ENCODE measurements at regions not wholly inside any gene's neighbourhood (a gene's known extent, or its start where the extent isn't known, plus 50 kb on each side); places are given as distances from the start of the nearest gene placed in this dataset.

DNA sequence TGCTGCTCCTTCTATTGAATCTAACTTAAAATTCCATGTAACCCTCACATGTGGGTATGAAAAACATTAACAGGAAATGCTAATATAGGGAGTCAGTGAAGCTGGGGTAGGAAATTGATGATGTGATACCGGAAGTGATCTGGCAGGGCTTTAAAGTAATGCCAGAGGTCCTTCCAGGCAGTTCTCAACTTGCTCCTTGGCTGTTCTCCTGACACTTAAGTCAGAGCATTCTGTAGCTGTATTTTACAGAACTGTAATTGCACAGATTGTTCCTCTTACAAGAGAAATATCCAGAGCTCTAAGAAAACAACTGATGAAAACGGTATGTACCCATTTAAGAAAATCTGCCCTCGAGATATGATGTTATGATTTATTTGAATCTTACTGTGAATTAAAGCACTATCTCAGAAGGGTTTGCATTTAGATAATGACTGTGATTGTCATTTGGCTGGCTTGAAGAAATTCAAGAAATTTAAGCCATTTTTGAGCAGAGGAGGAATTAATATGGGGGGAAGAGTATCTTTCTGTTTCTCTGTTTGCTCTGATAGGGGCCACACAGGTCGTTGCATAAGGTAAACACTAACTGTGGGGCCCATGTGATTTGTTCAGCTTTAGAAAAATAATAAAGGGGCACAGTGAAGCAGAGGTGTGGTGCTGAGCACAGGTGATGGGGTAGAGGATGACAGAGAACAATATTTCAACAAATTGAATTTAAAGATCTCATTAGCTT lies 88.4 kb downstream of the BBS10 start:
- no peak for DNase-seq
- Histone ChIP-seq H3K27ac (ENCODE audit: insufficient read depth, low read length, poor library complexity, severe bottlenecking) (no peak overlapping the region), H3K4me3 (ENCODE audit: insufficient read depth, low read depth, low read length, poor library complexity, severe bottlenecking) (no peak overlapping the region), H3K36me3 (ENCODE audit: control insufficient read depth, insufficient read depth, low read length) (no peaks in the 10 kb centered on the region), H3K27me3 (replicated peaks; ENCODE audit: control insufficient read depth, insufficient read depth, low read length, poor library complexity, severe bottlenecking) (no peaks in the 10 kb centered on the region), H3K9me3 (ENCODE audit: control insufficient read depth, low read length) (no peaks in the 10 kb centered on the region), H3K4me1 (ENCODE audit: control insufficient read depth, insufficient read depth, low read length, poor library complexity, severe bottlenecking) (no peaks in the 10 kb centered on the region)

DNA sequence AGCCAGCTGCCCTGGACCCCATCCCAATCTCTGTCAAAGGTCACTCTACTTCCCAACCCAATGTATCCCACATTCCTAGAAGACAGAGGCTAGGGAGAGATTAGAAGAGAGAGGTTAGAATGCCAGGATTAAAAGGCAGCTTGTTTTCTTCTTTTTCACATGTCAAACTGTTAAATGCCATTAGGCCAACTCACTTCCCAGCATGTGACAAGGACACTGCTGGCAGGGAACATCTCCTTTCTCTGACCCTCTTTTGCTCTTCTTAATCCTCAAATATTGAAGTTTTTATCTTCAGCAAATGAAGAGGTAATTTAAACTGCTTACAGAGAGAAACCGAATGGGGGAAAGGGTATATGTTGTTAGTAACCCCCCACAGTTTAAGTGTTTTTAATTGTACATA lies 89.1 kb downstream of the BBS10 start:
- Histone ChIP-seq H3K9me3 (ENCODE audit: control insufficient read depth, low read length) (no peaks in the 10 kb centered on the region), H3K27ac (ENCODE audit: insufficient read depth, low read length, poor library complexity, severe bottlenecking) (no peak overlapping the region), H3K36me3 (ENCODE audit: control insufficient read depth, insufficient read depth, low read length) (no peaks in the 10 kb centered on the region), H3K27me3 (replicated peaks; ENCODE audit: control insufficient read depth, insufficient read depth, low read length, poor library complexity, severe bottlenecking) (no peaks in the 10 kb centered on the region), H3K4me1 (ENCODE audit: control insufficient read depth, insufficient read depth, low read length, poor library complexity, severe bottlenecking) (no peaks in the 10 kb centered on the region), H3K4me3 (ENCODE audit: insufficient read depth, low read depth, low read length, poor library complexity, severe bottlenecking) (no peak overlapping the region)
- no peak for DNase-seq

DNA sequence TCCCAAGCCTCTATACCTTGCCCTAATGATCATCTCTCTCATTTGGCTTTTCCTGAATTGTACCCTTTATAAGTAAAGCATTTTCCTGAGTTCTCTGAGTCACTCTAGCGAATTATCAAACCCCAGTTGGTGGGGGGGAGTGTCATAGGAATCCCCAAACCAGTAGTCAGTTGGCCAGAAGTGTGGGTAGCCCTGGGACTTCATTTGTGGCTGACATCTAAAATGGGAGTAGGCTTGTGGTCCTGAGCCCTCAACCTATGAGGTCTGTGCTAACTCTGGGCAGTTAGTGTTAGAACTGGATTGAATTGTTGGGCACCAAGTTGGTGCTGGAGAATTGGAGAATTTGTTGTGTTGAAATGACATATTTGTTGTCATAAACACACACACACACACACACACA lies 91.3 kb downstream of the BBS10 start:
- H3K27me3 ChIP-seq (replicated peaks; ENCODE audit: control insufficient read depth, insufficient read depth, low read length, poor library complexity, severe bottlenecking), result no peaks in the 10 kb centered on the region
- no peaks in the 10 kb centered on the region for H3K4me1 ChIP-seq (ENCODE audit: control insufficient read depth, insufficient read depth, low read length, poor library complexity, severe bottlenecking)
- H3K27ac ChIP-seq (ENCODE audit: insufficient read depth, low read length, poor library complexity, severe bottlenecking), result no peak overlapping the region
- no peaks in the 10 kb centered on the region for H3K36me3 ChIP-seq (ENCODE audit: control insufficient read depth, insufficient read depth, low read length)
- H3K4me3 ChIP-seq (ENCODE audit: insufficient read depth, low read depth, low read length, poor library complexity, severe bottlenecking), result no peak overlapping the region
- DNase-seq, result no peak
- H3K9me3 ChIP-seq (ENCODE audit: control insufficient read depth, low read length), result no peaks in the 10 kb centered on the region

DNA sequence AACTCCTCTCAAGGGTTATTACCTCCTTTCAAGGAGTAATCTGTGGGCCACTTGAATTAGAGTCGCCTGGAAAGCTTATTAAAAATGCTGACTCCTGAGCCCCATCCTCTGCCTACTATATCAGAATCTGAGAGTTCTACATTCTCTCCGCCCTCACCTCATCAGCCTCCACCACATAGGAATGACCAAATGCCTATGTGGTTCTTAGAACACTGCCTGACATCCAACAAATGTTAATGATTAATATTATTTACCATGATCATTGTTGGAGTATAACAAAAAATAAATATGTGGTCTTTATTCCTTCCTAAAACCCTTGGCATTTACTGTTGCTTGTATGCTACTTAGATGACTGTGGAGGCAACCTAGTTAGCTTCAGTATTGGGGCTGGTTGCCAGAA lies 91.9 kb downstream of the BBS10 start:
- H3K27ac ChIP-seq (ENCODE audit: insufficient read depth, low read length, poor library complexity, severe bottlenecking), result no peak overlapping the region
- H3K27me3 ChIP-seq (replicated peaks; ENCODE audit: control insufficient read depth, insufficient read depth, low read length, poor library complexity, severe bottlenecking), result no peaks in the 10 kb centered on the region
- H3K9me3 ChIP-seq (ENCODE audit: control insufficient read depth, low read length), result no peaks in the 10 kb centered on the region
- no peaks in the 10 kb centered on the region for H3K4me1 ChIP-seq (ENCODE audit: control insufficient read depth, insufficient read depth, low read length, poor library complexity, severe bottlenecking)
- DNase-seq, result no peak
- no peak overlapping the region for H3K4me3 ChIP-seq (ENCODE audit: insufficient read depth, low read depth, low read length, poor library complexity, severe bottlenecking)
- H3K36me3 ChIP-seq (ENCODE audit: control insufficient read depth, insufficient read depth, low read length), result no peaks in the 10 kb centered on the region

DNA sequence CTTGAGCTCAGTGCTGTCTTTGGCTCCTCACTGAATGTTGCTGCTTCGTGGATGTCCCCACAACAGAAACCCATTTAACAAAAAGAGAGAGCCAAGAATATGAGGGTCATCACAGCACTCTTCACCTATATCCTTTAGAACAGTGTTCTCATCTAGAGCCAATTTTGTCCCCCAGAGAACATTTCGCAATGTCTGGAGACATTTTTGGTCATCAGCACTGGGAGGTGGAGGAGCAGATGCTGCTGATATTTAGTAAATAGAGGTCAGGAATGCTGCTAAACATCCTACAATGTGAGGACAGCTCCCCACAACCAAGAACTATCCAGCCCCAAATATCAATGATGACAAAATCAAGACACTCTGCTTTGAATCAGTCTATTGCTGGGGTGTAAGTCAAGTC lies 92.5 kb downstream of the BBS10 start:
- Histone ChIP-seq H3K27me3 (replicated peaks; ENCODE audit: control insufficient read depth, insufficient read depth, low read length, poor library complexity, severe bottlenecking) (no peaks in the 10 kb centered on the region), H3K27ac (ENCODE audit: insufficient read depth, low read length, poor library complexity, severe bottlenecking) (no peak overlapping the region)
- no peak for DNase-seq

DNA sequence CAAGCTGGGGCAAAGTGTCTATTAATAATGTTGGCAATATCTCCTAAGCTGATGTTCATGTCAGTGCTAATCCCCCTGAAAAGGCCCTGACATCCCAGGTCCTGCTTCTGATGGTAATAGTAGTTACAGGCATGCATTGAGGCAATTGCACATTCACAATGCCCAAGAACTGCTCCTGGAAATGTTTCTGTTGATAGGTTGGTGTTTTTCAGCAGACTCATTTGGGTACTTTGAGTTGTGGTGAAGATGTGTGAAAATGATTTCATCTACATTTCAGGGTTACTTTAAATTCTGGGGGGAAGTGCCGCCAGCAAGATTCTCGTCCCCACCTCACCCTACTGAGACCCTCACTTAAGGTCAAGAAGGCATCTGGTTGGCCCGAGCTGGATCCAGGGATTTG lies 92.9 kb downstream of the BBS10 start:
- Histone ChIP-seq H3K4me3 (ENCODE audit: insufficient read depth, low read depth, low read length, poor library complexity, severe bottlenecking) (no peak overlapping the region), H3K9me3 (ENCODE audit: control insufficient read depth, low read length) (no peaks in the 10 kb centered on the region)
- no peak for DNase-seq

More for the DNA sequence above, 92.5 kb downstream of the BBS10 start:
- Histone ChIP-seq H3K9me3 (ENCODE audit: control insufficient read depth, low read length) (no peaks in the 10 kb centered on the region), H3K4me3 (ENCODE audit: insufficient read depth, low read depth, low read length, poor library complexity, severe bottlenecking) (no peak overlapping the region), H3K36me3 (ENCODE audit: control insufficient read depth, insufficient read depth, low read length) (no peaks in the 10 kb centered on the region), H3K4me1 (ENCODE audit: control insufficient read depth, insufficient read depth, low read length, poor library complexity, severe bottlenecking) (no peaks in the 10 kb centered on the region)

DNA sequence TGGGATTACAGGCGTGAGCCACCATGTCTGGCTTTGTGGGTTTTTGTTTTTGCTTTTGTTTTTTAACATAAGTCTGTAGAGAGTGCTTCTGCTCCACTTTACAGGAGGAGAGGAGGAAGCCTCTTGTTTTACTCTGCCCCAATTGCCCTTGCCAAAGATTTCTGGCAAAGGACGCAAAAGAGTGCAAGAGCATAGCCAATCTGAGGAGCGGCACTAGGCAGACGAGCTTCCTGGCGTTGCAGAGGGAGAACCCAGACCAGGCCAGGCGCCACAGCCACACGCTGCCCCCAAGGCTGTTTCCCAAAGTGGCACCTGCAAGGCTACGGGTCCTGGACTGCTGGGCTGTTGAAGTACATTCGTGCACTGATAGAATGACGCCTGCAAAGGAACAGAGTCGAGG lies 96.2 kb downstream of the BBS10 start:
- no peaks in the 10 kb centered on the region for H3K9me3 ChIP-seq (ENCODE audit: control insufficient read depth, low read length)
- H3K4me3 ChIP-seq (ENCODE audit: insufficient read depth, low read depth, low read length, poor library complexity, severe bottlenecking), result no peak overlapping the region
- no peaks in the 10 kb centered on the region for H3K27me3 ChIP-seq (replicated peaks; ENCODE audit: control insufficient read depth, insufficient read depth, low read length, poor library complexity, severe bottlenecking)
- no peak overlapping the region for H3K27ac ChIP-seq (ENCODE audit: insufficient read depth, low read length, poor library complexity, severe bottlenecking)
- no peak for DNase-seq
- H3K4me1 ChIP-seq (ENCODE audit: control insufficient read depth, insufficient read depth, low read length, poor library complexity, severe bottlenecking), result no peaks in the 10 kb centered on the region
- H3K36me3 ChIP-seq (ENCODE audit: control insufficient read depth, insufficient read depth, low read length), result no peaks in the 10 kb centered on the region

More for the DNA sequence above, 92.9 kb downstream of the BBS10 start:
- Histone ChIP-seq H3K27ac (ENCODE audit: insufficient read depth, low read length, poor library complexity, severe bottlenecking) (no peak overlapping the region), H3K27me3 (replicated peaks; ENCODE audit: control insufficient read depth, insufficient read depth, low read length, poor library complexity, severe bottlenecking) (no peaks in the 10 kb centered on the region), H3K4me1 (ENCODE audit: control insufficient read depth, insufficient read depth, low read length, poor library complexity, severe bottlenecking) (no peaks in the 10 kb centered on the region), H3K36me3 (ENCODE audit: control insufficient read depth, insufficient read depth, low read length) (no peaks in the 10 kb centered on the region)

DNA sequence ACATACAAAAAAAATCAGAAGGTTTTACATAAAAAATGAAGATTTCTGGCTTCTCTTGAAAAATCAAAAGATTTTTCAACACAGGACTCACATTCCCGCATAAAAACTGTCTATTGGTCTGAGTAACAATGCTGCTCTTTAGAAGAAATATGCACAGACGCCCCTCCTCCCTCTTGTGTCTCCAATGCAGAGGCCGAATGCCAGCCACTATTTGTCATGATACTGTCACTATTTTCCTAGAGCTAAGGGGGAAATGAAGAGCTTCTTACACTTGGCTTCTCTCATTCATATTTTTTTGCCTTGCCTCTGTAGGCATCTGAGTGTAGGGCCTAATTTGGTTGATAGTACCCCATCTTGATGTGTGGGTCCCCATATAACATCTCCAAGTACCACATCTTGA lies 98.0 kb downstream of the BBS10 start:
- Histone ChIP-seq H3K27ac (ENCODE audit: insufficient read depth, low read length, poor library complexity, severe bottlenecking) (no peak overlapping the region), H3K36me3 (ENCODE audit: control insufficient read depth, insufficient read depth, low read length) (no peaks in the 10 kb centered on the region), H3K27me3 (replicated peaks; ENCODE audit: control insufficient read depth, insufficient read depth, low read length, poor library complexity, severe bottlenecking) (no peaks in the 10 kb centered on the region), H3K9me3 (ENCODE audit: control insufficient read depth, low read length) (no peaks in the 10 kb centered on the region), H3K4me3 (ENCODE audit: insufficient read depth, low read depth, low read length, poor library complexity, severe bottlenecking) (no peak overlapping the region), H3K4me1 (ENCODE audit: control insufficient read depth, insufficient read depth, low read length, poor library complexity, severe bottlenecking) (no peaks in the 10 kb centered on the region)
- DNase-seq, result no peak

DNA sequence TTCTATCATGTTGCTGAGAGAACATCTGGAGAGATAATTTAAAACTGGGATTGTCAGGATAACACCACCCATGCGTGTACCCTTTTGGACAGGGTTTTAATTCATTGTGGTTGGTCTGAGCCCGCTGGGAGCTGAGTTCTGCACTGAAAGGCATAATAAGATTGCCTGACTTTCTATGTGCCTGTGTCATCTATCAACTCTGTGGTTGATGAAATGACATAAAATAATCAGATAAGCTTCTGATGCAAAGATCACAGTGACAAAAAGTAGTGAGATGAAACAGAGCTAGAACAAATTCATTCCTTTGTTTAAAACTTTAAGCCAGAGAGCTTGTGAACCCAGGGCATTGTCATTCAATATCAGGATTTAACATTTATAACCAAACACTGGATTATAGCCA lies 98.7 kb downstream of the BBS10 start:
- Histone ChIP-seq H3K36me3 (ENCODE audit: control insufficient read depth, insufficient read depth, low read length) (no peaks in the 10 kb centered on the region), H3K27ac (ENCODE audit: insufficient read depth, low read length, poor library complexity, severe bottlenecking) (no peak overlapping the region), H3K4me3 (ENCODE audit: insufficient read depth, low read depth, low read length, poor library complexity, severe bottlenecking) (no peak overlapping the region), H3K4me1 (ENCODE audit: control insufficient read depth, insufficient read depth, low read length, poor library complexity, severe bottlenecking) (no peaks in the 10 kb centered on the region), H3K27me3 (replicated peaks; ENCODE audit: control insufficient read depth, insufficient read depth, low read length, poor library complexity, severe bottlenecking) (no peaks in the 10 kb centered on the region), H3K9me3 (ENCODE audit: control insufficient read depth, low read length) (no peaks in the 10 kb centered on the region)
- DNase-seq, result no peak

DNA sequence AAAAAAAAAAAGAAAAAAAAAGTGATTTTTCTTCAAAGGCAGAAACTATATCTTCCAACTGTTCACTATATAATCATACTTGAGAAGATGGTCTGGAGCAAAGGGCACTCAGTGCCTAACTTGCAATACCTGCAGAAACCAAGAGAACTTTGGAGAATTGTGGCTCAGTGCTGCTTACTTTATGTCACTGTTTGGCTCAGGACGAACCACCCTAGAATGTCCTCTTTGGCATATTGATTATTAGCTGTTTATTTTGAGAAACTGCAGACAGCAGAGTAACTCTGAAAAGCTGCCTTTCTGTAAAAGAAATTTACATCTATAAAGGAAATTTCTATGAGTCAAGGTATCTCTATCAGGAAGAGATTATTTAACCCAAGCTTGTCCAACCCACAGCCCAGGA lies 100.2 kb downstream of the BBS10 start:
- no peaks in the 10 kb centered on the region for H3K36me3 ChIP-seq (ENCODE audit: control insufficient read depth, insufficient read depth, low read length)
- no peak overlapping the region for H3K27ac ChIP-seq (ENCODE audit: insufficient read depth, low read length, poor library complexity, severe bottlenecking)
- no peaks in the 10 kb centered on the region for H3K4me1 ChIP-seq (ENCODE audit: control insufficient read depth, insufficient read depth, low read length, poor library complexity, severe bottlenecking)
- DNase-seq, result no peak
- H3K9me3 ChIP-seq (ENCODE audit: control insufficient read depth, low read length), result no peaks in the 10 kb centered on the region
- no peak overlapping the region for H3K4me3 ChIP-seq (ENCODE audit: insufficient read depth, low read depth, low read length, poor library complexity, severe bottlenecking)
- H3K27me3 ChIP-seq (replicated peaks; ENCODE audit: control insufficient read depth, insufficient read depth, low read length, poor library complexity, severe bottlenecking), result peaks cover 2% of the 10 kb centered on the region
